GM23338 (cell line): ENCODE measurements at regions not wholly inside any gene's neighbourhood (a gene's known extent, or its start where the extent isn't known, plus 50 kb on each side); places are given as distances from the start of the nearest gene placed in this dataset.

Experiments used
- ATAC-seq: fragments of 200-7000 bp; cut with Tn5 transposase; 3 replicates; pipeline ENCODE4 v1.9.1; 2020
- DNase-seq: peaks from one replicate; pipeline ENCODE4 v3.0.0-alpha.2; 2015; ENCODE audit warnings: low spot score
- H2AFZ ChIP-seq: fragments of 200-600 bp; sonication (generic); 2 replicates; pipeline ENCODE4 v1.8.0; 2016; ENCODE audit warnings: antibody characterized with exemption, mild to moderate bottlenecking, moderate library complexity
- H3F3A ChIP-seq: fragments of 200-600 bp; sonication (generic); replicated peaks from 2 replicates; pipeline ENCODE4 v1.8.0; 2017; ENCODE audit warnings: antibody characterized with exemption, mixed run types, low read depth
- H3K27ac ChIP-seq: fragments of 200-600 bp; sonication (generic); 2 replicates; pipeline ENCODE4 v1.6.1; 2016; ENCODE audit warnings: low read depth
- H3K27me3 ChIP-seq: fragments of 200-600 bp; sonication (generic); 2 replicates; pipeline ENCODE4 v1.8.0; 2016; ENCODE audit warnings: mild to moderate bottlenecking, mixed run types, moderate library complexity; ENCODE audit not compliant: insufficient read depth
- H3K36me3 ChIP-seq: fragments of 200-600 bp; sonication (generic); 2 replicates; pipeline ENCODE4 v1.8.0; 2016; ENCODE audit warnings: mild to moderate bottlenecking; ENCODE audit not compliant: insufficient read depth
- H3K4me1 ChIP-seq: fragments of 200-600 bp; sonication (generic); 2 replicates; pipeline ENCODE4 v1.8.0; 2016; ENCODE audit warnings: mild to moderate bottlenecking, moderate library complexity; ENCODE audit not compliant: insufficient read depth
- H3K4me2 ChIP-seq: fragments of 200-600 bp; sonication (generic); 2 replicates; pipeline ENCODE4 v1.7.1; 2017; ENCODE audit warnings: mixed run types
- H3K4me3 ChIP-seq: fragments of 200-600 bp; sonication (generic); 2 replicates; pipeline ENCODE4 v1.6.1; 2016; ENCODE audit warnings: mixed run types
- H3K79me2 ChIP-seq: fragments of 200-600 bp; sonication (generic); replicated peaks from 2 replicates; pipeline ENCODE4 v1.8.0; 2017; ENCODE audit warnings: mild to moderate bottlenecking; ENCODE audit not compliant: insufficient read depth
- H3K9me2 ChIP-seq: fragments of 200-600 bp; sonication (generic); 2 replicates; pipeline ENCODE4 v1.8.0; 2017; ENCODE audit not compliant: insufficient read depth
- H4K20me1 ChIP-seq: fragments of 200-600 bp; sonication (generic); replicated peaks from 2 replicates; pipeline ENCODE4 v1.8.0; 2017; ENCODE audit warnings: mild to moderate bottlenecking; ENCODE audit not compliant: insufficient read depth
- H3K27ac Mint-ChIP-seq: 2 replicates; pipeline ENCODE4 v1.8.0; 2020; ENCODE audit warnings: inconsistent platforms, mild to moderate bottlenecking, moderate library complexity, mixed read lengths
- H3K27me3 Mint-ChIP-seq: 3 replicates; pipeline ENCODE4 v1.8.0; 2022; ENCODE audit warnings: low read depth, mild to moderate bottlenecking, moderate library complexity, mixed read lengths, inconsistent platforms; ENCODE audit not compliant: insufficient read depth, poor library complexity
- H3K36me3 Mint-ChIP-seq: 3 replicates; pipeline ENCODE4 v1.8.0; 2021; ENCODE audit warnings: low read depth, mild to moderate bottlenecking, inconsistent platforms, moderate library complexity, mixed read lengths
- H3K4me1 Mint-ChIP-seq: 3 replicates; pipeline ENCODE4 v1.8.0; 2020; ENCODE audit warnings: mild to moderate bottlenecking, inconsistent platforms, mixed read lengths
- H3K4me3 Mint-ChIP-seq: 3 replicates; pipeline ENCODE4 v1.8.0; 2021; ENCODE audit warnings: moderate library complexity, mild to moderate bottlenecking, inconsistent platforms, mixed read lengths
- H3K9me3 Mint-ChIP-seq: 3 replicates; pipeline ENCODE4 v1.8.0; 2020; ENCODE audit warnings: moderate library complexity, mild to moderate bottlenecking, inconsistent platforms, mixed read lengths
- CREB1 ChIP-seq: fragments of 250-450 bp; sonication (Bioruptor Pico); IDR thresholded peaks from 2 replicates; pipeline ENCODE4 v1.5.0; 2020; ENCODE audit warnings: low read depth, mild to moderate bottlenecking, moderate library complexity
- EZH2 ChIP-seq: fragments of 200-600 bp; sonication (generic); IDR thresholded peaks from one replicate; pipeline ENCODE4 v1.8.0; 2017; ENCODE audit warnings: antibody characterized with exemption, mild to moderate bottlenecking, low read depth; ENCODE audit not compliant: unreplicated experiment
- EZH2phosphoT487 ChIP-seq: fragments of 200-600 bp; sonication (generic); IDR thresholded peaks from one replicate; pipeline ENCODE4 v1.8.1; 2018; ENCODE audit warnings: antibody characterized with exemption; ENCODE audit not compliant: unreplicated experiment
- JUNB ChIP-seq: IDR thresholded peaks from one replicate; pipeline ENCODE4 v1.6.1; 2016; ENCODE audit warnings: antibody characterized with exemption; ENCODE audit not compliant: unreplicated experiment
- NANOG ChIP-seq: IDR thresholded peaks from 2 replicates; pipeline ENCODE4 v1.6.1; 2016; ENCODE audit warnings: antibody characterized with exemption, borderline replicate concordance
- POLR2AphosphoS5 ChIP-seq: IDR thresholded peaks from 2 replicates; pipeline ENCODE4 v1.6.1; 2016; ENCODE audit warnings: antibody characterized with exemption, low read depth
- STAT1 ChIP-seq: IDR thresholded peaks from one replicate; pipeline ENCODE4 v1.6.1; 2016; ENCODE audit warnings: antibody characterized with exemption; ENCODE audit not compliant: unreplicated experiment
- ZNF114 ChIP-seq: fragments of 250-450 bp; sonication (Bioruptor Pico); IDR thresholded peaks from 2 replicates; pipeline ENCODE4 v1.5.0; 2020; ENCODE audit warnings: mild to moderate bottlenecking, moderate library complexity
- ZNF331 ChIP-seq: fragments of 250-450 bp; sonication (Bioruptor Pico); IDR thresholded peaks from 2 replicates; pipeline ENCODE4 v1.5.0; 2020; ENCODE audit warnings: low read depth, mild to moderate bottlenecking, moderate library complexity
- TF ChIP-seq, protein P1 (sequence below): IDR thresholded peaks from one replicate; pipeline ENCODE4 v1.6.1; 2018; ENCODE audit warnings: antibody characterized with exemption; ENCODE audit not compliant: unreplicated experiment
- TF ChIP-seq, protein P2 (sequence below): fragments of 250-450 bp; sonication (Bioruptor Pico); IDR thresholded peaks from 2 replicates; pipeline ENCODE4 v1.5.0; 2020; ENCODE audit warnings: mild to moderate bottlenecking, moderate library complexity
- TF ChIP-seq, protein P3 (sequence below): IDR thresholded peaks from 2 replicates; pipeline ENCODE4 v1.6.1; 2016; ENCODE audit warnings: antibody characterized with exemption
- TF ChIP-seq, protein P4 (sequence below), 2 experiments: fragments of 200-600 bp in 1 of 2; sonication (generic) in 1 of 2; conservative IDR thresholded peaks; 2 replicates each; pipeline versions ENCODE4 v1.5.1 to v1.6.1; 2016 to 2017; ENCODE audit warnings: antibody characterized with exemption in 2 of 2, low read depth in 2 of 2, mild to moderate bottlenecking in 2 of 2, moderate library complexity in 1 of 2

DNA sequence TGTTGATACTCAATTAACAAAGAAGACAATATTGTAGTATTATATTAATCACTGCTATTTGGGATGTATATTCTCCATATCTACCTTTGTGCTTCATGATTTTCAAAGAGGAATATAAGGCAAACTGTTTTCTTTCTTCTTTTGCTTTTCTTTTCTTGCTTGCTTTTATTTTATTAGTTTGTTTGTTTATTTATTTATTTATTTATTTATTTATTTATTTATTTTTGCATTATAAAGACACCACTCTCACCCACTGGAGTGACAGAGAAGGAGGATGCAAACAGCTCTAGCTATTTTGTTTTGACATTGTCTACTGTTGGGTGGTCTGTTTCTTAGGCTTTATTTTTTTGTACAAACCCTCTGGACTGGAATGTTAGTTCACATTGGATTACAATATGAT, 1352.7 kb downstream of the HACE1 start:
- H3K27me3 Mint-ChIP-seq, result peaks cover 1% of the 10 kb centered on the region
- Histone ChIP-seq H2AFZ (no peak overlapping the region), H3F3A (no peaks in the 10 kb centered on the region), H4K20me1 (no peaks in the 10 kb centered on the region), H3K27ac (no peak overlapping the region), H3K27me3 (no peaks in the 10 kb centered on the region), H3K36me3 (no peaks in the 10 kb centered on the region), H3K4me1 (no peaks in the 10 kb centered on the region), H3K9me2 (no peaks in the 10 kb centered on the region), H3K4me2 (no peak overlapping the region), H3K4me3 (no peak overlapping the region), H3K79me2 (no peaks in the 10 kb centered on the region)
- no peak overlapping the region for H3K4me3 Mint-ChIP-seq
- peaks cover 2% of the 10 kb centered on the region; the same call in 1 of the 3 replicates for H3K4me1 Mint-ChIP-seq
- DNase-seq (no peak), ATAC-seq (no peak)
- no peaks in the 10 kb centered on the region for H3K36me3 Mint-ChIP-seq
- no peak overlapping the region for H3K27ac Mint-ChIP-seq
- TF ChIP-seq, protein P1, sequence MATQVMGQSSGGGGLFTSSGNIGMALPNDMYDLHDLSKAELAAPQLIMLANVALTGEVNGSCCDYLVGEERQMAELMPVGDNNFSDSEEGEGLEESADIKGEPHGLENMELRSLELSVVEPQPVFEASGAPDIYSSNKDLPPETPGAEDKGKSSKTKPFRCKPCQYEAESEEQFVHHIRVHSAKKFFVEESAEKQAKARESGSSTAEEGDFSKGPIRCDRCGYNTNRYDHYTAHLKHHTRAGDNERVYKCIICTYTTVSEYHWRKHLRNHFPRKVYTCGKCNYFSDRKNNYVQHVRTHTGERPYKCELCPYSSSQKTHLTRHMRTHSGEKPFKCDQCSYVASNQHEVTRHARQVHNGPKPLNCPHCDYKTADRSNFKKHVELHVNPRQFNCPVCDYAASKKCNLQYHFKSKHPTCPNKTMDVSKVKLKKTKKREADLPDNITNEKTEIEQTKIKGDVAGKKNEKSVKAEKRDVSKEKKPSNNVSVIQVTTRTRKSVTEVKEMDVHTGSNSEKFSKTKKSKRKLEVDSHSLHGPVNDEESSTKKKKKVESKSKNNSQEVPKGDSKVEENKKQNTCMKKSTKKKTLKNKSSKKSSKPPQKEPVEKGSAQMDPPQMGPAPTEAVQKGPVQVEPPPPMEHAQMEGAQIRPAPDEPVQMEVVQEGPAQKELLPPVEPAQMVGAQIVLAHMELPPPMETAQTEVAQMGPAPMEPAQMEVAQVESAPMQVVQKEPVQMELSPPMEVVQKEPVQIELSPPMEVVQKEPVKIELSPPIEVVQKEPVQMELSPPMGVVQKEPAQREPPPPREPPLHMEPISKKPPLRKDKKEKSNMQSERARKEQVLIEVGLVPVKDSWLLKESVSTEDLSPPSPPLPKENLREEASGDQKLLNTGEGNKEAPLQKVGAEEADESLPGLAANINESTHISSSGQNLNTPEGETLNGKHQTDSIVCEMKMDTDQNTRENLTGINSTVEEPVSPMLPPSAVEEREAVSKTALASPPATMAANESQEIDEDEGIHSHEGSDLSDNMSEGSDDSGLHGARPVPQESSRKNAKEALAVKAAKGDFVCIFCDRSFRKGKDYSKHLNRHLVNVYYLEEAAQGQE, result no peak
- TF ChIP-seq EZH2phosphoT487 (no peak), POLR2AphosphoS5 (no peak), ZNF114 (CRISPR knock-in tag) (no peak), ZNF331 (CRISPR knock-in tag) (no peak), EZH2 (no peak), CREB1 (CRISPR knock-in tag) (no peak), NANOG (no peak), STAT1 (no peak), JUNB (no peak)
- TF ChIP-seq, protein P2, sequence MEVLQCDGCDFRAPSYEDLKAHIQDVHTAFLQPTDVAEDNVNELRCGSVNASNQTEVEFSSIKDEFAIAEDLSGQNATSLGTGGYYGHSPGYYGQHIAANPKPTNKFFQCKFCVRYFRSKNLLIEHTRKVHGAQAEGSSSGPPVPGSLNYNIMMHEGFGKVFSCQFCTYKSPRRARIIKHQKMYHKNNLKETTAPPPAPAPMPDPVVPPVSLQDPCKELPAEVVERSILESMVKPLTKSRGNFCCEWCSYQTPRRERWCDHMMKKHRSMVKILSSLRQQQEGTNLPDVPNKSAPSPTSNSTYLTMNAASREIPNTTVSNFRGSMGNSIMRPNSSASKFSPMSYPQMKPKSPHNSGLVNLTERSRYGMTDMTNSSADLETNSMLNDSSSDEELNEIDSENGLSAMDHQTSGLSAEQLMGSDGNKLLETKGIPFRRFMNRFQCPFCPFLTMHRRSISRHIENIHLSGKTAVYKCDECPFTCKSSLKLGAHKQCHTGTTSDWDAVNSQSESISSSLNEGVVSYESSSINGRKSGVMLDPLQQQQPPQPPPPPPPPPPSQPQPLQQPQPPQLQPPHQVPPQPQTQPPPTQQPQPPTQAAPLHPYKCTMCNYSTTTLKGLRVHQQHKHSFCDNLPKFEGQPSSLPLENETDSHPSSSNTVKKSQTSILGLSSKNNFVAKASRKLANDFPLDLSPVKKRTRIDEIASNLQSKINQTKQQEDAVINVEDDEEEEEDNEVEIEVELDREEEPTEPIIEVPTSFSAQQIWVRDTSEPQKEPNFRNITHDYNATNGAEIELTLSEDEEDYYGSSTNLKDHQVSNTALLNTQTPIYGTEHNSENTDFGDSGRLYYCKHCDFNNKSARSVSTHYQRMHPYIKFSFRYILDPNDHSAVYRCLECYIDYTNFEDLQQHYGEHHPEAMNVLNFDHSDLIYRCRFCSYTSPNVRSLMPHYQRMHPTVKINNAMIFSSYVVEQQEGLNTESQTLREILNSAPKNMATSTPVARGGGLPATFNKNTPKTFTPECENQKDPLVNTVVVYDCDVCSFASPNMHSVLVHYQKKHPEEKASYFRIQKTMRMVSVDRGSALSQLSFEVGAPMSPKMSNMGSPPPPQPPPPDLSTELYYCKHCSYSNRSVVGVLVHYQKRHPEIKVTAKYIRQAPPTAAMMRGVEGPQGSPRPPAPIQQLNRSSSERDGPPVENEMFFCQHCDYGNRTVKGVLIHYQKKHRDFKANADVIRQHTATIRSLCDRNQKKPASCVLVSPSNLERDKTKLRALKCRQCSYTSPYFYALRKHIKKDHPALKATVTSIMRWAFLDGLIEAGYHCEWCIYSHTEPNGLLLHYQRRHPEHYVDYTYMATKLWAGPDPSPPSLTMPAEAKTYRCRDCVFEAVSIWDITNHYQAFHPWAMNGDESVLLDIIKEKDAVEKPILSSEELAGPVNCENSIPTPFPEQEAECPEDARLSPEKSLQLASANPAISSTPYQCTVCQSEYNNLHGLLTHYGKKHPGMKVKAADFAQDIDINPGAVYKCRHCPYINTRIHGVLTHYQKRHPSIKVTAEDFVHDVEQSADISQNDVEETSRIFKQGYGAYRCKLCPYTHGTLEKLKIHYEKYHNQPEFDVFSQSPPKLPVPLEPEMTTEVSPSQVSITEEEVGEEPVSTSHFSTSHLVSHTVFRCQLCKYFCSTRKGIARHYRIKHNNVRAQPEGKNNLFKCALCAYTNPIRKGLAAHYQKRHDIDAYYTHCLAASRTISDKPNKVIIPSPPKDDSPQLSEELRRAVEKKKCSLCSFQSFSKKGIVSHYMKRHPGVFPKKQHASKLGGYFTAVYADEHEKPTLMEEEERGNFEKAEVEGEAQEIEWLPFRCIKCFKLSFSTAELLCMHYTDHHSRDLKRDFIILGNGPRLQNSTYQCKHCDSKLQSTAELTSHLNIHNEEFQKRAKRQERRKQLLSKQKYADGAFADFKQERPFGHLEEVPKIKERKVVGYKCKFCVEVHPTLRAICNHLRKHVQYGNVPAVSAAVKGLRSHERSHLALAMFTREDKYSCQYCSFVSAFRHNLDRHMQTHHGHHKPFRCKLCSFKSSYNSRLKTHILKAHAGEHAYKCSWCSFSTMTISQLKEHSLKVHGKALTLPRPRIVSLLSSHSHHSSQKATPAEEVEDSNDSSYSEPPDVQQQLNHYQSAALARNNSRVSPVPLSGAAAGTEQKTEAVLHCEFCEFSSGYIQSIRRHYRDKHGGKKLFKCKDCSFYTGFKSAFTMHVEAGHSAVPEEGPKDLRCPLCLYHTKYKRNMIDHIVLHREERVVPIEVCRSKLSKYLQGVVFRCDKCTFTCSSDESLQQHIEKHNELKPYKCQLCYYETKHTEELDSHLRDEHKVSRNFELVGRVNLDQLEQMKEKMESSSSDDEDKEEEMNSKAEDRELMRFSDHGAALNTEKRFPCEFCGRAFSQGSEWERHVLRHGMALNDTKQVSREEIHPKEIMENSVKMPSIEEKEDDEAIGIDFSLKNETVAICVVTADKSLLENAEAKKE (CRISPR knock-in tag), result no peak
- TF ChIP-seq, protein P3, sequence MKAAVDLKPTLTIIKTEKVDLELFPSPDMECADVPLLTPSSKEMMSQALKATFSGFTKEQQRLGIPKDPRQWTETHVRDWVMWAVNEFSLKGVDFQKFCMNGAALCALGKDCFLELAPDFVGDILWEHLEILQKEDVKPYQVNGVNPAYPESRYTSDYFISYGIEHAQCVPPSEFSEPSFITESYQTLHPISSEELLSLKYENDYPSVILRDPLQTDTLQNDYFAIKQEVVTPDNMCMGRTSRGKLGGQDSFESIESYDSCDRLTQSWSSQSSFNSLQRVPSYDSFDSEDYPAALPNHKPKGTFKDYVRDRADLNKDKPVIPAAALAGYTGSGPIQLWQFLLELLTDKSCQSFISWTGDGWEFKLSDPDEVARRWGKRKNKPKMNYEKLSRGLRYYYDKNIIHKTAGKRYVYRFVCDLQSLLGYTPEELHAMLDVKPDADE, result no peak
- TF ChIP-seq, protein P4, sequence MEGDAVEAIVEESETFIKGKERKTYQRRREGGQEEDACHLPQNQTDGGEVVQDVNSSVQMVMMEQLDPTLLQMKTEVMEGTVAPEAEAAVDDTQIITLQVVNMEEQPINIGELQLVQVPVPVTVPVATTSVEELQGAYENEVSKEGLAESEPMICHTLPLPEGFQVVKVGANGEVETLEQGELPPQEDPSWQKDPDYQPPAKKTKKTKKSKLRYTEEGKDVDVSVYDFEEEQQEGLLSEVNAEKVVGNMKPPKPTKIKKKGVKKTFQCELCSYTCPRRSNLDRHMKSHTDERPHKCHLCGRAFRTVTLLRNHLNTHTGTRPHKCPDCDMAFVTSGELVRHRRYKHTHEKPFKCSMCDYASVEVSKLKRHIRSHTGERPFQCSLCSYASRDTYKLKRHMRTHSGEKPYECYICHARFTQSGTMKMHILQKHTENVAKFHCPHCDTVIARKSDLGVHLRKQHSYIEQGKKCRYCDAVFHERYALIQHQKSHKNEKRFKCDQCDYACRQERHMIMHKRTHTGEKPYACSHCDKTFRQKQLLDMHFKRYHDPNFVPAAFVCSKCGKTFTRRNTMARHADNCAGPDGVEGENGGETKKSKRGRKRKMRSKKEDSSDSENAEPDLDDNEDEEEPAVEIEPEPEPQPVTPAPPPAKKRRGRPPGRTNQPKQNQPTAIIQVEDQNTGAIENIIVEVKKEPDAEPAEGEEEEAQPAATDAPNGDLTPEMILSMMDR (conservative IDR thresholded peaks at IDR 0.05; ENCODE audit: low read depth in 2 of 2), result no peak
- H3K9me3 Mint-ChIP-seq, result no peaks in the 10 kb centered on the region
